ENCODE measurements at regions not wholly inside any gene's neighbourhood (a gene's known extent, or its start where the extent isn't known, plus 50 kb on each side); places are given as distances from the start of the nearest gene placed in this dataset.

DNA sequence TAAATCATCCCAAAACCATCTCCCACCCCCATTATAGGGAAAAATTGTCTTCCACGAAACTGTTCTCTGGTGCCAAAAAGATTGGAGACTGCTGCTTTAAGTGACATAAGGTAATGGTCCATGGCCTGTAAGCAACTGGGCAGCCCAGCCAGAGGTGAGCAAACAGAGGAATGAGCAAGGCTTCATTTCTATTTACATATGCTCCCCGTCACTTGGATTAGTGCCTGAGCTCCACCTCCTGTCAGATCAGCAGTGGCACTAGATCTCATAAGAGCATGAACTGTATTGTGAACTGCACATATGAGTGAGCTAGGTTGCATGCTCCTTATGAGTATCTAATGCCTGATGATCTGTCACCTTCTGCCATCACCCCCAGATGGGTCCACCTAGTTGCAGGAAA is 1159.8 kb upstream of the ALCAM start:
- TF ChIP-seq, protein P1, sequence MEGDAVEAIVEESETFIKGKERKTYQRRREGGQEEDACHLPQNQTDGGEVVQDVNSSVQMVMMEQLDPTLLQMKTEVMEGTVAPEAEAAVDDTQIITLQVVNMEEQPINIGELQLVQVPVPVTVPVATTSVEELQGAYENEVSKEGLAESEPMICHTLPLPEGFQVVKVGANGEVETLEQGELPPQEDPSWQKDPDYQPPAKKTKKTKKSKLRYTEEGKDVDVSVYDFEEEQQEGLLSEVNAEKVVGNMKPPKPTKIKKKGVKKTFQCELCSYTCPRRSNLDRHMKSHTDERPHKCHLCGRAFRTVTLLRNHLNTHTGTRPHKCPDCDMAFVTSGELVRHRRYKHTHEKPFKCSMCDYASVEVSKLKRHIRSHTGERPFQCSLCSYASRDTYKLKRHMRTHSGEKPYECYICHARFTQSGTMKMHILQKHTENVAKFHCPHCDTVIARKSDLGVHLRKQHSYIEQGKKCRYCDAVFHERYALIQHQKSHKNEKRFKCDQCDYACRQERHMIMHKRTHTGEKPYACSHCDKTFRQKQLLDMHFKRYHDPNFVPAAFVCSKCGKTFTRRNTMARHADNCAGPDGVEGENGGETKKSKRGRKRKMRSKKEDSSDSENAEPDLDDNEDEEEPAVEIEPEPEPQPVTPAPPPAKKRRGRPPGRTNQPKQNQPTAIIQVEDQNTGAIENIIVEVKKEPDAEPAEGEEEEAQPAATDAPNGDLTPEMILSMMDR (IDR thresholded peaks at IDR 0.05) = no peak
- no peak for TF ChIP-seq POLR2A (IDR thresholded peaks at IDR 0.05)
